Endothelial cell of umbilical vein (primary cell): ENCODE measurements at regions not wholly inside any gene's neighbourhood (a gene's known extent, or its start where the extent isn't known, plus 50 kb on each side); places are given as distances from the start of the nearest gene placed in this dataset.

Experiments
- BruUV-seq: library from RNA; stranded (reverse); fragments of 400-500 nt; replicated peaks from 2 replicates; lab custom pipeline; 2021; lab: Mats Ljungman, UMichigan
- CTCF ChIA-PET: fragments of 300-600, 350-600 bp; sonication (Branson Sonifier 250); formaldehyde crosslinking; loops from one replicate; lab custom pipeline; 2021; ENCODE audit warnings: antibody characterized with exemption, inconsistent platforms; lab: Charles Lee
- POLR2A ChIA-PET: fragments of 300-600, 350-600 bp; sonication (Branson Sonifier 250); formaldehyde crosslinking; loops from one replicate; lab custom pipeline; 2021; ENCODE audit warnings: antibody characterized with exemption, inconsistent platforms; lab: Charles Lee
- DNase-seq: peaks from one replicate; pipeline ENCODE4 v3.0.0-alpha.2; 2011; ENCODE audit warnings: low read depth, low spot score
- FAIRE-seq: peaks from 2 replicates; lab custom pipeline; 2011; peaks lifted over from hg19 to GRCh38; lab: Jason Lieb, UNC
- H2AFZ ChIP-seq: 2 replicates; pipeline ENCODE4 v1.6.0; 2012; ENCODE audit warnings: low read depth, low read length, control low read depth, inconsistent platforms
- H3K27ac ChIP-seq: 2 replicates; pipeline ENCODE4 v1.5.1; 2011; ENCODE audit warnings: low read depth, mild to moderate bottlenecking, control low read depth, low read length, moderate library complexity; ENCODE audit not compliant: insufficient read depth
- H3K27me3 ChIP-seq, 2 experiments: 2 replicates each; pipeline versions ENCODE4 v1.6.0 to v1.6.1; 2011; ENCODE audit warnings: low read length in 2 of 2, mixed read lengths in 1 of 2; ENCODE audit not compliant: control insufficient read depth in 2 of 2, insufficient read depth in 2 of 2
- H3K36me3 ChIP-seq, 2 experiments: 2 replicates in 1 of 2; 3 replicates in 1 of 2; pipeline ENCODE4 v1.5.1; 2011; ENCODE audit warnings: low read length in 2 of 2, mild to moderate bottlenecking in 1 of 2, moderate library complexity in 1 of 2; ENCODE audit not compliant: control insufficient read depth in 2 of 2, insufficient read depth in 2 of 2; ENCODE audit errors: extremely low read depth in 1 of 2
- H3K4me1 ChIP-seq: 3 replicates; pipeline ENCODE4 v1.5.1; 2011; ENCODE audit warnings: mild to moderate bottlenecking, low read length; ENCODE audit not compliant: control insufficient read depth, insufficient read depth; ENCODE audit errors: extremely low read depth
- H3K4me2 ChIP-seq: 2 replicates; pipeline ENCODE4 v1.6.1; 2011; ENCODE audit warnings: low read length, control low read depth, mixed read lengths; ENCODE audit not compliant: insufficient read depth
- H3K4me3 ChIP-seq, 3 experiments: fragments of 200-600 bp in 1 of 3; sonication (generic), shearing (Covaris generic) in 1 of 3; replicated peaks in 1 of 3; 2 replicates each; pipeline ENCODE4 v1.5.1; 2011 to 2016; ENCODE audit warnings: control low read depth in 3 of 3, low read length in 3 of 3, mild to moderate bottlenecking in 2 of 3, inconsistent platforms in 1 of 3, low read depth in 1 of 3, moderate library complexity in 1 of 3; ENCODE audit not compliant: insufficient read depth in 1 of 3
- H3K79me2 ChIP-seq: 2 replicates; pipeline ENCODE4 v1.6.0; 2012; ENCODE audit warnings: low read length, inconsistent platforms; ENCODE audit not compliant: control insufficient read depth, insufficient read depth
- H3K9ac ChIP-seq: replicated peaks from 2 replicates; pipeline ENCODE3; 2011; ENCODE audit warnings: low read length, control low read depth; ENCODE audit not compliant: insufficient read depth; ENCODE audit errors: extremely low read depth
- H3K9me1 ChIP-seq: replicated peaks from 3 replicates; pipeline ENCODE4 v1.6.0; 2011; ENCODE audit warnings: mild to moderate bottlenecking, low read length; ENCODE audit not compliant: control insufficient read depth, insufficient read depth; ENCODE audit errors: extremely low read depth
- H3K9me3 ChIP-seq: replicated peaks from 2 replicates; pipeline ENCODE4 v1.5.1; 2012; ENCODE audit warnings: low read length, inconsistent platforms; ENCODE audit not compliant: control insufficient read depth, insufficient read depth
- H4K20me1 ChIP-seq: replicated peaks from 2 replicates; pipeline ENCODE3; 2011; ENCODE audit warnings: mild to moderate bottlenecking, low read length; ENCODE audit not compliant: control insufficient read depth, insufficient read depth; ENCODE audit errors: extremely low read depth
- CTCF ChIP-seq, 2 donors: IDR thresholded peaks; 1 replicate in 1 of 2; 2 replicates in 1 of 2; pipeline ENCODE4 v1.5.1; 2011; ENCODE audit warnings: low read length in 2 of 2, mild to moderate bottlenecking in 2 of 2, moderate library complexity in 2 of 2, control low read depth in 1 of 2, inconsistent platforms in 1 of 2, low read depth in 1 of 2; ENCODE audit not compliant: insufficient read depth in 1 of 2; ENCODE audit errors: extremely low read depth in 1 of 2
- EZH2 ChIP-seq: IDR thresholded peaks from 2 replicates; pipeline ENCODE4 v1.6.1; 2012; ENCODE audit warnings: borderline replicate concordance, low read depth, mild to moderate bottlenecking, moderate library complexity, low read length, inconsistent platforms; ENCODE audit not compliant: severe bottlenecking
- FOS ChIP-seq: IDR thresholded peaks from 2 replicates; pipeline ENCODE4 v1.6.1; 2011; ENCODE audit warnings: mild to moderate bottlenecking, low read length, moderate library complexity, borderline replicate concordance; ENCODE audit not compliant: insufficient read depth
- GATA2 ChIP-seq: IDR thresholded peaks from 2 replicates; pipeline ENCODE4 v1.7.0; 2011; ENCODE audit warnings: low read depth, mild to moderate bottlenecking, moderate library complexity, mixed read lengths, low read length; ENCODE audit not compliant: insufficient read length, insufficient read depth
- JUN ChIP-seq: IDR thresholded peaks from 2 replicates; pipeline ENCODE4 v1.6.1; 2011; ENCODE audit warnings: borderline replicate concordance, low read depth; ENCODE audit not compliant: insufficient read length, insufficient read depth
- MAX ChIP-seq: IDR thresholded peaks from 2 replicates; pipeline ENCODE4 v1.6.1; 2011; ENCODE audit not compliant: insufficient read depth, insufficient read length
- MYC ChIP-seq: IDR thresholded peaks from one replicate; pipeline ENCODE4 v1.6.1; 2011; ENCODE audit warnings: mild to moderate bottlenecking, low read depth, low read length
- POLR2A ChIP-seq: IDR thresholded peaks from 2 replicates; pipeline ENCODE4 v1.6.1; 2012; ENCODE audit warnings: low read depth, mild to moderate bottlenecking, control low read depth, low read length
- POLR2AphosphoS5 ChIP-seq: IDR thresholded peaks from 2 replicates; pipeline ENCODE4 v1.6.1; 2012; ENCODE audit warnings: low read depth, mild to moderate bottlenecking, control low read depth, low read length, moderate library complexity; ENCODE audit not compliant: insufficient read depth
- dilution Hi-C: fragments of 300-500 bp; cut with MboI; formaldehyde crosslinking; loops from one replicate; pipeline ENCODE4 v1.15.0; 2019; ENCODE audit warnings: low sequenced_read_pairs; ENCODE audit not compliant: extremely low pct_ligation_motif_present
- intact Hi-C: fragments of 100-400 bp; cut with micrococcal nuclease; formaldehyde crosslinking; loops from one replicate; pipeline ENCODE4 v1.10.0; 2022

- dilution Hi-C loops (no loop called here), intact Hi-C loops (no loop called here)
- ChIA-PET CTCF (no interaction called here), POLR2A (no interaction called here)
- no peaks in the 10 kb centered on the region for H3K36me3 ChIP-seq
- H3K4me2 ChIP-seq = no peak overlapping the region
- H3K4me1 ChIP-seq = peaks cover 6% of the 10 kb centered on the region
- H3K4me3 ChIP-seq = no peak overlapping the region
- TF ChIP-seq EZH2 = no peak
- no peak for TF ChIP-seq MYC
- TF ChIP-seq POLR2A = no peak
- no peak for TF ChIP-seq MAX
- TF ChIP-seq JUN = no peak
- no peak for TF ChIP-seq GATA2
- no peaks in the 10 kb centered on the region for H3K9me3 ChIP-seq
- no peaks in the 10 kb centered on the region for H3K27me3 ChIP-seq
- FAIRE-seq = no peak
- H3K27ac ChIP-seq = no peak overlapping the region
- H4K20me1 ChIP-seq = no peaks in the 10 kb centered on the region
- DNase-seq = no peak
- no peaks in the 10 kb centered on the region for H3K79me2 ChIP-seq
- H2AFZ ChIP-seq = no peak overlapping the region
- no peaks in the 10 kb centered on the region for H3K9me1 ChIP-seq
- H3K9ac ChIP-seq = no peak overlapping the region
- no TSS peak for BruUV-seq
Measured at GRCh38 chr13:33550276-33550675, 264.7 kb upstream of the STARD13 start.

GRCh38 chr13:33550885-33551284 lies 265.3 kb upstream of the STARD13 start:
- TF ChIP-seq JUN (no peak), MYC (no peak), POLR2AphosphoS5 (no peak), FOS (no peak), GATA2 (no peak), POLR2A (no peak), CTCF (IDR thresholded peaks at IDR 0.05; ENCODE audit: extremely low read depth in 1 of 2, insufficient read depth in 1 of 2, low read depth in 1 of 2, low read length in 2 of 2) (no peak), EZH2 (no peak), MAX (no peak)
- no peak for DNase-seq
- Histone ChIP-seq H3K79me2 (no peaks in the 10 kb centered on the region), H3K4me3 (no peak overlapping the region), H3K9ac (no peak overlapping the region), H3K4me2 (no peak overlapping the region), H2AFZ (no peak overlapping the region), H3K27me3 (no peaks in the 10 kb centered on the region), H3K9me3 (no peaks in the 10 kb centered on the region), H3K27ac (no peak overlapping the region), H3K36me3 (no peaks in the 10 kb centered on the region), H3K4me1 (peaks cover 12% of the 10 kb centered on the region), H3K9me1 (no peaks in the 10 kb centered on the region), H4K20me1 (no peaks in the 10 kb centered on the region)
- dilution Hi-C loops = no loop called here
- no peak for FAIRE-seq
- ChIA-PET POLR2A (no interaction called here), CTCF (no interaction called here)
- BruUV-seq = no TSS peak
- intact Hi-C loops = no loop called here
